ENCODE measurements at regions not wholly inside any gene's neighbourhood (a gene's known extent, or its start where the extent isn't known, plus 50 kb on each side); places are given as distances from the start of the nearest gene placed in this dataset.

DNA sequence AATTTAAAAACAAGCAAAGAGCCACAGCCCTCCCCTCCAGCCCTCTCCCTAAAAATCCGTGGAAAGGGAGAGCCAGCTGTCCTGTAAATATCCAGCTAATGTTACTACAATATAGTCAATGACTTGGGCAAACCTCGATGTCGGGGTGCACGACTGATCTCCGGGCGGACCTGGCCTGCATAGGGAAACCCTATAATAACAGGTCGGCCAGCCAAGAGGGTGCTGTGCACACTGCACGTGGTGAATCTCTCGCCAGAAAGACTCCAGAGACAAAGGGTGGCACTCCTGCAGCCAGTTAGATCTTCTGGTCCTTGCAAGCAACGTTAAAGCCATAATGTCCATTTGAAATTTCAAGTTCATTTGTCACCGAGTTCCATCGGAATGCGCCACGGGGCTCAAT, 1092.8 kb downstream of the ADGRL3 start:
- no peak overlapping the region for H3K4me3 ChIP-seq
- no peaks in the 10 kb centered on the region for H3K9me3 ChIP-seq
- TF ChIP-seq, protein P1, sequence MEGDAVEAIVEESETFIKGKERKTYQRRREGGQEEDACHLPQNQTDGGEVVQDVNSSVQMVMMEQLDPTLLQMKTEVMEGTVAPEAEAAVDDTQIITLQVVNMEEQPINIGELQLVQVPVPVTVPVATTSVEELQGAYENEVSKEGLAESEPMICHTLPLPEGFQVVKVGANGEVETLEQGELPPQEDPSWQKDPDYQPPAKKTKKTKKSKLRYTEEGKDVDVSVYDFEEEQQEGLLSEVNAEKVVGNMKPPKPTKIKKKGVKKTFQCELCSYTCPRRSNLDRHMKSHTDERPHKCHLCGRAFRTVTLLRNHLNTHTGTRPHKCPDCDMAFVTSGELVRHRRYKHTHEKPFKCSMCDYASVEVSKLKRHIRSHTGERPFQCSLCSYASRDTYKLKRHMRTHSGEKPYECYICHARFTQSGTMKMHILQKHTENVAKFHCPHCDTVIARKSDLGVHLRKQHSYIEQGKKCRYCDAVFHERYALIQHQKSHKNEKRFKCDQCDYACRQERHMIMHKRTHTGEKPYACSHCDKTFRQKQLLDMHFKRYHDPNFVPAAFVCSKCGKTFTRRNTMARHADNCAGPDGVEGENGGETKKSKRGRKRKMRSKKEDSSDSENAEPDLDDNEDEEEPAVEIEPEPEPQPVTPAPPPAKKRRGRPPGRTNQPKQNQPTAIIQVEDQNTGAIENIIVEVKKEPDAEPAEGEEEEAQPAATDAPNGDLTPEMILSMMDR (IDR thresholded peaks at IDR 0.05): no peak
- DNase-seq (no peak), ATAC-seq (no peak)
- intact Hi-C loops (cut with DNase I, micrococcal nuclease): no loop called here
- no peaks in the 10 kb centered on the region for H3K36me3 ChIP-seq (ENCODE audit: low read depth)
- H3K4me1 ChIP-seq (ENCODE audit: low read depth): no peaks in the 10 kb centered on the region

DNA sequence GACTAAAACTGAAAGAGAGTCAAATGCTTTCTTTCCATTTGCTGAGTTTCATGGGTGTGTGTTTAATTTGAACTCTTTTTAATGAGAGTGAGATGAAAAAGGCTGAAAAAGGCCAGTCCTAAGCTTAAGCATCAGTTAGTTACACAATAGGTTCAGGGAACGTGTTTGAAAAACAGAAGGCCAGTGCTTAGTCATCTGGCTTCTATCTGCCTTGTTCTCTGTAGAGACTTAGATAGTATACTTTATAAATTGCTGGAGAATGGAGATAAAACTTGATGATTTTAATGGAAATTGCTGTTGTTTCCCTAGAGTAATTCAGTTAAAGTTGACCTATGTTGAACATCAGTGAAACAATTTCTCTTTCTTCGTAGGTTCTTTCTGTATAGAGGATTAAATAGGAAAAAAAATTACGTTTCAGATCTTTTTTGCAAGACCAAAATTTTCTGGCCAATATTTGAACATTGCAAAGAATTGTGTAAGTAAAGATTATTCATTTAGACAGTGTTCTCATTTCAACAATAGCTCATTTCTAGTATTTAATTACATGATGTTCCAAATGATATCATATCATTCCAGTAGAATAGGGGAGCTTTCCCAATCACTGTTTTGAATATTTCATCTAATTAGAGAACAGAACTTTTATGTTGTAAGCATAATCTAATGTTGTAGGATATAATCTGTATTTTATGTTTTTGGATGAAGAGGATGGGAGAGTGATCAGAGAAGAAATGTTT, 1088.8 kb downstream of the ADGRL3 start:
- no peak for DNase-seq
- H3K9me3 ChIP-seq: no peaks in the 10 kb centered on the region
- no peaks in the 10 kb centered on the region for H3K36me3 ChIP-seq (ENCODE audit: low read depth)
- TF ChIP-seq, protein P1 (IDR thresholded peaks at IDR 0.05): no peak
- ATAC-seq: no peak
- no peak overlapping the region for H3K4me3 ChIP-seq
- no peaks in the 10 kb centered on the region for H3K4me1 ChIP-seq (ENCODE audit: low read depth)
- intact Hi-C loops (cut with DNase I, micrococcal nuclease): no loop called here

DNA sequence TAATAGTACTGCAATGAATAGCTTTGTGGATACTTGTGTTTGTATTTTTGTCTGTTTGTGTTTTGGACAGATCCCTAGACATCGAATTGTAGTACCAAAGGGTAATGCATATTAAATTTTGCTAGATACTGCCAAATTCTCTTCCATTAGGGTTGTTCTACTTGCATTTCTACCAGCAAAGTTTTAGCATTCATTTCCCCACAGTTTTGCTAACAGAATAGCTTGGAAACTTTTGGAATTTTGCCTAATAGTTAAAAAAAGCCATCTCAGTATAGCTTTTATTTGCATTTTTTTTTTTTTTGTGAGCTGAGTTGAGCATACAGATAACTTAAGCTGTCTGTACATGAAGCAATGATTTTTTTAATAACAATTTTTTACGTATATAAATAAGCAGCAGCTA, 1084.9 kb downstream of the ADGRL3 start:
- DNase-seq: no peak
- TF ChIP-seq, protein P1 (IDR thresholded peaks at IDR 0.05): no peak
- intact Hi-C loops (cut with DNase I, micrococcal nuclease): no loop called here

DNA sequence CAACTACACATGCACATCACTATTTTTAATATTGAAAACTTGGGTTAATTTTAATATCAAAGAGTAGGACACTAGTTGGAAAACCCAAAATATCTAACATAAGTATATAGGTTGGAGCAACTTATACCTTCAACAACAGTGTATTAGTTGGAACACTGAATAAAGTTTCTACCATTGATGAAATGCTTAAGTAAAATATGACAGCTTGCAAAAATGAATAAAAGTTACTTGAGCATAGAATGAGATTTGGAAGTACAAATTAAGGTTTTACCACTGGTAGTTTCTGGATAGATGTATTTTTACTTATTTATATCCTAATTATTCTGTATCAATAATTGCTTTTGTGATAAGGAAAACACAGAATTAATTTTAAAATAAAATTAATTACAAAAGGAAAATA, 1079.6 kb downstream of the ADGRL3 start:
- H3K9me3 ChIP-seq: no peaks in the 10 kb centered on the region
- H3K4me1 ChIP-seq (ENCODE audit: low read depth): no peaks in the 10 kb centered on the region
- no peak for DNase-seq
- no peak overlapping the region for H3K4me3 ChIP-seq
- intact Hi-C loops (cut with DNase I, micrococcal nuclease): no loop called here
- H3K36me3 ChIP-seq (ENCODE audit: low read depth): no peaks in the 10 kb centered on the region
- no peak for ATAC-seq
- TF ChIP-seq, protein P1 (IDR thresholded peaks at IDR 0.05): no peak

More for the DNA sequence above, 1084.9 kb downstream of the ADGRL3 start:
- no peak overlapping the region for H3K4me3 ChIP-seq
- no peak for ATAC-seq
- H3K36me3 ChIP-seq (ENCODE audit: low read depth): no peaks in the 10 kb centered on the region
- no peaks in the 10 kb centered on the region for H3K9me3 ChIP-seq
- no peaks in the 10 kb centered on the region for H3K4me1 ChIP-seq (ENCODE audit: low read depth)

DNA sequence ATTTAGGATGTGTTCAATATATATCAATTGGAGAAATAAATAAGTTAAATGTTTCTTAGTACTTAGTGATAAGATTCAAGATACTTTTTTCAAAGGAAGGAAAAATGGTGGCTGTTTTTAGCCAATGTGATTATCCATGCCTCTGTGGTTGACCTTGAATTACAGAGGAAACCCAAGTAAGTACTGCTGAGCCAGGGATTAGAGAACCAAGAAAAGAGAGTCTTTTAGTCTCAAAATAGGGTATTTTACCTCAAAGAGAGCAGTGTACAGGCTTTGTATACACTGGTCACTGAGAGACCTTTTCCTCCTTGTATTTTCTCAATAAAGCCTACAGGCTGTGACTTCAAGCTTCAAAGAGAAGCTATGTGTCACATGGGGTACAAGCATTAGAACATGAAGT, 1075.3 kb downstream of the ADGRL3 start:
- TF ChIP-seq, protein P1 (IDR thresholded peaks at IDR 0.05): no peak
- no peaks in the 10 kb centered on the region for H3K36me3 ChIP-seq (ENCODE audit: low read depth)
- no peak overlapping the region for H3K4me3 ChIP-seq
- DNase-seq (no peak), ATAC-seq (no peak)
- H3K4me1 ChIP-seq (ENCODE audit: low read depth): no peaks in the 10 kb centered on the region
- intact Hi-C loops (cut with DNase I, micrococcal nuclease): no loop called here
- H3K9me3 ChIP-seq: no peaks in the 10 kb centered on the region

DNA sequence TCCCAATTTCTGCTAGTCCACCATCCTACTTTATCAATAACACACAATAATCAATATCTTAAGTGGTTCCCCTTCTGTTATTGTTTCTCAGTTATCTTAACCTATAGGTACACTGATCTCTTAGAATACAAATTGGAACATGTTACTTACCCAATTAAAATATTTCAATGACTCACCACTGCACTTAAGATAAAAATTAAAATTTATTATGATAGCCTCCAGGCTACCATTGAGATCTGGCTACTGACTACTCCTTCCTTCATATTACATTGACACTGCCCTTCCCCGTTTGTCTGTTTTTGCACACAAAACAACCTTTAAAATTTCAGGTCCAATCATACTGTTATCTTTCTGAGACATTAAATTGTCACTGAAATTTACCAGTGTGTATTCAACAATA, 1074.7 kb downstream of the ADGRL3 start:
- Histone ChIP-seq H3K9me3 (no peaks in the 10 kb centered on the region), H3K4me1 (ENCODE audit: low read depth) (no peaks in the 10 kb centered on the region), H3K36me3 (ENCODE audit: low read depth) (no peaks in the 10 kb centered on the region), H3K4me3 (no peak overlapping the region)
- DNase-seq: no peak
- intact Hi-C loops (cut with DNase I, micrococcal nuclease): no loop called here
- ATAC-seq: no peak
- TF ChIP-seq, protein P1 (IDR thresholded peaks at IDR 0.05): no peak
